GM12878 (cell line): ENCODE measurements at regions not wholly inside any gene's neighbourhood (a gene's known extent, or its start where the extent isn't known, plus 50 kb on each side); places are given as distances from the start of the nearest gene placed in this dataset.

ENCODE experiments used
- ATAC-seq: fragments of 200-7000 bp; cut with Tn5 transposase; 3 replicates; pipeline ENCODE4 v1.9.1; 2020; ENCODE audit warnings: mild to moderate bottlenecking, moderate library complexity
- BruUV-seq: library from RNA; stranded (reverse); fragments of 400-500 nt; replicated peaks from 2 replicates; lab custom pipeline; 2021; lab: Mats Ljungman, UMichigan
- CTCF ChIA-PET: fragments of 300-600 bp; sonication (Branson Sonifier 250); formaldehyde crosslinking; extraction: SDS; loops from one replicate; lab custom pipeline; 2021; ENCODE audit warnings: inconsistent platforms; lab: Yijun Ruan, JAX
- POLR2A ChIA-PET: fragments of 350-600 bp; formaldehyde crosslinking; extraction: SDS; loops from one replicate; lab custom pipeline; 2021; ENCODE audit warnings: inconsistent platforms; lab: Charles Lee
- RAD21 ChIA-PET: fragments of 300-600 bp; sonication (Branson Sonifier 250); formaldehyde crosslinking; loops from one replicate; lab custom pipeline; 2023; ENCODE audit warnings: antibody characterized with exemption; ENCODE audit not compliant: unreplicated experiment; lab: Charles Lee
- SMC1A ChIA-PET: fragments of 300-600 bp; sonication (Branson Sonifier 250); formaldehyde crosslinking; loops from one replicate; lab custom pipeline; 2023; ENCODE audit not compliant: unreplicated experiment, uncharacterized antibody; lab: Charles Lee
- DNase-seq: peaks from one replicate; pipeline ENCODE4 v3.0.0-alpha.2; 2011; ENCODE audit warnings: low read depth, low spot score
- FAIRE-seq: peaks from 3 replicates; lab custom pipeline; 2011; peaks lifted over from hg19 to GRCh38; lab: Jason Lieb, UNC
- H2AFZ ChIP-seq: 2 replicates; pipeline ENCODE4 v1.6.0; 2011; ENCODE audit warnings: low read depth, low read length, control low read depth; ENCODE audit not compliant: control insufficient read depth
- H3K27ac ChIP-seq: 2 replicates; pipeline ENCODE4 v1.5.1; 2011; ENCODE audit warnings: control low read depth; ENCODE audit not compliant: control insufficient read depth, insufficient read depth
- H3K27me3 ChIP-seq, 2 experiments: replicated peaks in 1 of 2; 2 replicates each; pipeline versions ENCODE4 v1.6.0 to v1.6.1; 2011; ENCODE audit warnings: low read length in 1 of 2; ENCODE audit not compliant: control insufficient read depth in 2 of 2, insufficient read depth in 2 of 2
- H3K36me3 ChIP-seq, 2 experiments: 2 replicates each; pipeline ENCODE4 v1.5.1; 2011; ENCODE audit warnings: low read length in 1 of 2; ENCODE audit not compliant: control insufficient read depth in 2 of 2, insufficient read depth in 2 of 2
- H3K4me1 ChIP-seq: 2 replicates; pipeline ENCODE4 v1.6.1; 2011; ENCODE audit warnings: mild to moderate bottlenecking, low read length, moderate library complexity, mixed read lengths; ENCODE audit not compliant: control insufficient read depth, insufficient read depth
- H3K4me2 ChIP-seq: 2 replicates; pipeline ENCODE4 v1.6.0; 2011; ENCODE audit warnings: control low read depth; ENCODE audit not compliant: control insufficient read depth, insufficient read depth
- H3K4me3 ChIP-seq: fragments of 200-600 bp; sonication (generic); 2 replicates; pipeline ENCODE4 v1.5.1; 2016
- H3K79me2 ChIP-seq: 2 replicates; pipeline ENCODE4 v1.6.0; 2011; ENCODE audit warnings: low read length; ENCODE audit not compliant: control insufficient read depth, insufficient read depth
- H3K9ac ChIP-seq: 2 replicates; pipeline ENCODE4 v1.8.0; 2011; ENCODE audit warnings: low read length, control low read depth, mixed read lengths; ENCODE audit not compliant: control insufficient read depth, insufficient read depth
- H3K9me3 ChIP-seq: replicated peaks from 3 replicates; pipeline ENCODE4 v1.5.1; 2011; ENCODE audit warnings: mild to moderate bottlenecking, low read length; ENCODE audit not compliant: control insufficient read depth, insufficient read depth
- H4K20me1 ChIP-seq: 2 replicates; pipeline ENCODE4 v1.6.0; 2011; ENCODE audit not compliant: control insufficient read depth, insufficient read depth
- FOXK2 ChIP-seq: fragments of 450-650 bp; IDR thresholded peaks from 2 replicates; pipeline ENCODE4 v1.6.1; 2017; ENCODE audit warnings: mild to moderate bottlenecking, moderate library complexity
- GATAD2B ChIP-seq: fragments of 450-650 bp; conservative IDR thresholded peaks from 2 replicates; pipeline ENCODE4 v1.6.1; 2017; ENCODE audit warnings: low read depth, mild to moderate bottlenecking, moderate library complexity
- HDAC6 ChIP-seq: fragments of 200-600 bp; sonication (generic); IDR thresholded peaks from one replicate; pipeline ENCODE4 v1.8.0; 2017; ENCODE audit warnings: antibody characterized with exemption; ENCODE audit not compliant: unreplicated experiment
- MXI1 ChIP-seq: fragments of 150-350 bp; IDR thresholded peaks from 2 replicates; pipeline ENCODE4 v1.6.1; 2011; ENCODE audit warnings: low read depth, mild to moderate bottlenecking, inconsistent platforms, low read length, improper control_type of control experiment
- NFXL1 ChIP-seq: fragments of 450-650 bp; IDR thresholded peaks from 2 replicates; pipeline ENCODE4 v1.6.1; 2017; ENCODE audit warnings: antibody characterized with exemption, mild to moderate bottlenecking, borderline replicate concordance
- NR2C2 ChIP-seq: IDR thresholded peaks from 2 replicates; pipeline ENCODE4 v1.6.1; 2011; ENCODE audit warnings: borderline replicate concordance, low read depth; ENCODE audit not compliant: control insufficient read depth, insufficient read length
- POLR2AphosphoS2 ChIP-seq: IDR thresholded peaks from 2 replicates; pipeline ENCODE4 v1.6.1; 2011; ENCODE audit warnings: low read depth, mild to moderate bottlenecking, low read length, improper control_type of control experiment, moderate library complexity
- RCOR1 ChIP-seq: conservative IDR thresholded peaks from 2 replicates; pipeline ENCODE4 v1.6.1; 2012; ENCODE audit warnings: low read depth, low read length, improper control_type of control experiment
- STAT1 ChIP-seq: fragments of 450-650 bp; conservative IDR thresholded peaks from 2 replicates; pipeline ENCODE4 v1.6.1; 2014; ENCODE audit warnings: antibody characterized with exemption, mild to moderate bottlenecking
- TCF3 ChIP-seq: IDR thresholded peaks from 2 replicates; pipeline ENCODE4 v1.6.1; 2012; ENCODE audit warnings: low read depth, mild to moderate bottlenecking, low read length, borderline replicate concordance; ENCODE audit not compliant: insufficient read depth
- TCF7 ChIP-seq: IDR thresholded peaks from 2 replicates; pipeline ENCODE4 v1.6.1; 2014; ENCODE audit warnings: antibody characterized with exemption, borderline replicate concordance
- YY1 ChIP-seq: IDR thresholded peaks from 2 replicates; pipeline ENCODE4 v1.6.1; 2011; ENCODE audit warnings: low read depth, mild to moderate bottlenecking, low read length
- ZNF274 ChIP-seq: IDR thresholded peaks from one replicate; pipeline ENCODE4 v1.8.0; 2011; ENCODE audit not compliant: insufficient read length, insufficient read depth
- WGBS: methylation state at CpG from one replicate; pipeline ENCODE4 v1.1.6; 2016; ENCODE audit warnings: low lambda C conversion rate; ENCODE audit not compliant: insufficient replicate concordance, insufficient coverage; ENCODE audit errors: missing lambda C conversion rate; 5-methylcytosine and 5-hydroxymethylcytosine counted together
- in situ Hi-C: fragments of 300-500 bp; cut with MboI; formaldehyde crosslinking; loops from 9 replicates; pipeline ENCODE4 v1.14.3; 2018; ENCODE audit warnings: mixed read lengths
- intact Hi-C: fragments of 100-400 bp; cut with micrococcal nuclease; formaldehyde crosslinking; loops from one replicate; pipeline ENCODE4 v1.14.2; 2022; ENCODE audit not compliant: unreplicated experiment
- TF ChIP-seq, protein P1 (sequence below): fragments of 450-650 bp; IDR thresholded peaks from 2 replicates; pipeline ENCODE4 v1.6.1; 2014; ENCODE audit warnings: mild to moderate bottlenecking
- TF ChIP-seq, protein P2 (sequence below): fragments of 450-650 bp; IDR thresholded peaks from 2 replicates; pipeline ENCODE4 v1.6.1; 2016; ENCODE audit warnings: mild to moderate bottlenecking

DNA sequence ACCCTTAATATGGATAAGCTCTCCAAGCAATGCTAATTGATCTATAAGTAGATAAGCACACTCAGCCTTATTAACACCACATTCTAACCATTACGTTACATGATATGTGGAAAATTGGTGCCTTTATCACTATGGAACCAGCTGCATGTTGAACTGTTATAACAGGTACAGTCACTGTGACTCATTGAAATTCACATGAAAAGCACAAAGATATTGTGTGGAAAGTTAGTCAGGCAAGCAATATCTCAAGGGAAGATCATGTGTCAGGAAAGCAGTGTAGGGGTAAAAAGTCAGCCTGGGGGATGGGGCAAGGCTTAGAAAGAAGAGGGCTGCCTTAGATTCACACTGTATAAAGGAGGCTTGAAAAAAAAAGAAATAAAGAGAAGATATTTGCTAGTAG is 313.7 kb upstream of the SMIM31 start:
- intact Hi-C loops, result no loop called here
- TF ChIP-seq FOXK2 (no peak), MXI1 (no peak), GATAD2B (no peak), YY1 (no peak), TCF7 (no peak), NFXL1 (no peak), POLR2AphosphoS2 (no peak), HDAC6 (no peak), STAT1 (no peak), RCOR1 (no peak), ZNF274 (no peak), NR2C2 (no peak), TCF3 (no peak)
- TF ChIP-seq, protein P1, sequence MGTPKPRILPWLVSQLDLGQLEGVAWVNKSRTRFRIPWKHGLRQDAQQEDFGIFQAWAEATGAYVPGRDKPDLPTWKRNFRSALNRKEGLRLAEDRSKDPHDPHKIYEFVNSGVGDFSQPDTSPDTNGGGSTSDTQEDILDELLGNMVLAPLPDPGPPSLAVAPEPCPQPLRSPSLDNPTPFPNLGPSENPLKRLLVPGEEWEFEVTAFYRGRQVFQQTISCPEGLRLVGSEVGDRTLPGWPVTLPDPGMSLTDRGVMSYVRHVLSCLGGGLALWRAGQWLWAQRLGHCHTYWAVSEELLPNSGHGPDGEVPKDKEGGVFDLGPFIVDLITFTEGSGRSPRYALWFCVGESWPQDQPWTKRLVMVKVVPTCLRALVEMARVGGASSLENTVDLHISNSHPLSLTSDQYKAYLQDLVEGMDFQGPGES, result no peak
- TF ChIP-seq, protein P2, sequence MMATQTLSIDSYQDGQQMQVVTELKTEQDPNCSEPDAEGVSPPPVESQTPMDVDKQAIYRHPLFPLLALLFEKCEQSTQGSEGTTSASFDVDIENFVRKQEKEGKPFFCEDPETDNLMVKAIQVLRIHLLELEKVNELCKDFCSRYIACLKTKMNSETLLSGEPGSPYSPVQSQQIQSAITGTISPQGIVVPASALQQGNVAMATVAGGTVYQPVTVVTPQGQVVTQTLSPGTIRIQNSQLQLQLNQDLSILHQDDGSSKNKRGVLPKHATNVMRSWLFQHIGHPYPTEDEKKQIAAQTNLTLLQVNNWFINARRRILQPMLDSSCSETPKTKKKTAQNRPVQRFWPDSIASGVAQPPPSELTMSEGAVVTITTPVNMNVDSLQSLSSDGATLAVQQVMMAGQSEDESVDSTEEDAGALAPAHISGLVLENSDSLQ, result no peak
- TF ChIP-seq, all 136 proteins: peak for 0
- ChIA-PET CTCF (no interaction called here), SMC1A (no interaction called here), RAD21 (no interaction called here), POLR2A (no interaction called here)
- FAIRE-seq (no peak), ATAC-seq (no peak), DNase-seq (no peak)
- Histone ChIP-seq H3K36me3 (no peaks in the 10 kb centered on the region), H3K9ac (no peak overlapping the region), H2AFZ (no peak overlapping the region), H3K79me2 (no peaks in the 10 kb centered on the region), H4K20me1 (no peaks in the 10 kb centered on the region), H3K4me2 (no peak overlapping the region), H3K27ac (no peak overlapping the region), H3K4me1 (no peaks in the 10 kb centered on the region), H3K4me3 (no peak overlapping the region), H3K9me3 (no peaks in the 10 kb centered on the region), H3K27me3 (0 out of 4 replicates have a peak, but pooled peaks cover 0 to 2% of the 10 kb centered on the region in 2 experiments)
- WGBS, result 0% methylated on average over 1 of the region's 1 CpG
- no TSS peak for BruUV-seq
- in situ Hi-C loops, result no loop called here
